ENCODE measurements at regions not wholly inside any gene's neighbourhood (a gene's known extent, or its start where the extent isn't known, plus 50 kb on each side); places are given as distances from the start of the nearest gene placed in this dataset.

DNA sequence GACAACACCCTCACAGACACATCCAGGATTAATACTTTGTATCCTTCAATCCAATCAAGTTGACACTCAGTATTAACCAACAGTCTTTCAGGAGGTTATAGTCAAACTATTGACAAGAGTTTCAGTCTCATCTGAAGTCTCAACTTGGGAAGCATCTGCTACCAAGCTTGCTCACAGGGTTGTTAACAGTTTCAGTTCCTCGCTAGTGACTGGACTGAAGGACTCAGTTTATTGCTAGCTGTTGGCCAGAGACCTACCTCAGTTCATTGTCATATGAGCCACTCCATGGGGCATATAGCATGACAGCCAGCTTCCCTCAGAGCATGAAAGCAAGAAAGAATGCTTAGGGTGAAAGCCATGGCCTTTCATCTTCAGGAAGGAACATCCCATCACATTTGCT is 228.6 kb downstream of the EPHA4 start:
- intact Hi-C loops (cut with DNase I; ENCODE audit: low total_unique reads): no loop called here

DNA sequence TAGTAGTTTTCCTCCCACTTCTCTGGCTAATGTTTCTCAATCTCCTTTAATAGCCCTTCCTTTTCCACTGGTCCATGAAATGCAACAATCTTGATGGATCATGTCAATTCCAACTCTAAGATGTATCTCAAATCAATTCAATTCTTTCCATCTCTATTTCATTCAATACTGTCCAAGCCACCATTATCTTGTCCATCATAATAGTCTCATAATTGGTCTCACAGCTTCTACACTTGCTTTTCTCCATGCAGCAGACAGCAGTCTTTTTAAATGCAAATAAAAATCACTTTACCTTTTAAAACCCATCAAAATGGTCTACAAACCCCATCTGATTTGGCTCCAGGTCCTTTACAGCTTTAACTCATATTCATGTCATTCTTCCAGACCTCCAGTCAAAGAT is 226.6 kb downstream of the EPHA4 start:
- Histone ChIP-seq H3K4me3 (no peak overlapping the region), H3K27ac (no peak overlapping the region), H3K9me3 (no peaks in the 10 kb centered on the region), H3K27me3 (no peaks in the 10 kb centered on the region), H3K36me3 (no peaks in the 10 kb centered on the region), H3K4me1 (no peaks in the 10 kb centered on the region)
- TF ChIP-seq POLR2A (IDR thresholded peaks at IDR 0.05): no peak
- TF ChIP-seq, protein P1, sequence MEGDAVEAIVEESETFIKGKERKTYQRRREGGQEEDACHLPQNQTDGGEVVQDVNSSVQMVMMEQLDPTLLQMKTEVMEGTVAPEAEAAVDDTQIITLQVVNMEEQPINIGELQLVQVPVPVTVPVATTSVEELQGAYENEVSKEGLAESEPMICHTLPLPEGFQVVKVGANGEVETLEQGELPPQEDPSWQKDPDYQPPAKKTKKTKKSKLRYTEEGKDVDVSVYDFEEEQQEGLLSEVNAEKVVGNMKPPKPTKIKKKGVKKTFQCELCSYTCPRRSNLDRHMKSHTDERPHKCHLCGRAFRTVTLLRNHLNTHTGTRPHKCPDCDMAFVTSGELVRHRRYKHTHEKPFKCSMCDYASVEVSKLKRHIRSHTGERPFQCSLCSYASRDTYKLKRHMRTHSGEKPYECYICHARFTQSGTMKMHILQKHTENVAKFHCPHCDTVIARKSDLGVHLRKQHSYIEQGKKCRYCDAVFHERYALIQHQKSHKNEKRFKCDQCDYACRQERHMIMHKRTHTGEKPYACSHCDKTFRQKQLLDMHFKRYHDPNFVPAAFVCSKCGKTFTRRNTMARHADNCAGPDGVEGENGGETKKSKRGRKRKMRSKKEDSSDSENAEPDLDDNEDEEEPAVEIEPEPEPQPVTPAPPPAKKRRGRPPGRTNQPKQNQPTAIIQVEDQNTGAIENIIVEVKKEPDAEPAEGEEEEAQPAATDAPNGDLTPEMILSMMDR (IDR thresholded peaks at IDR 0.05): no peak
- intact Hi-C loops (cut with DNase I; ENCODE audit: low total_unique reads): no loop called here
- DNase-seq: no peak

More for the DNA sequence above, 228.6 kb downstream of the EPHA4 start:
- no peak overlapping the region for H3K27ac ChIP-seq
- TF ChIP-seq POLR2A (IDR thresholded peaks at IDR 0.05): no peak
- TF ChIP-seq, protein P1 (IDR thresholded peaks at IDR 0.05): no peak
- no peak overlapping the region for H3K4me3 ChIP-seq
- H3K27me3 ChIP-seq: no peaks in the 10 kb centered on the region
- H3K9me3 ChIP-seq: no peaks in the 10 kb centered on the region
- H3K4me1 ChIP-seq: no peaks in the 10 kb centered on the region
- DNase-seq: no peak
- H3K36me3 ChIP-seq: no peaks in the 10 kb centered on the region

DNA sequence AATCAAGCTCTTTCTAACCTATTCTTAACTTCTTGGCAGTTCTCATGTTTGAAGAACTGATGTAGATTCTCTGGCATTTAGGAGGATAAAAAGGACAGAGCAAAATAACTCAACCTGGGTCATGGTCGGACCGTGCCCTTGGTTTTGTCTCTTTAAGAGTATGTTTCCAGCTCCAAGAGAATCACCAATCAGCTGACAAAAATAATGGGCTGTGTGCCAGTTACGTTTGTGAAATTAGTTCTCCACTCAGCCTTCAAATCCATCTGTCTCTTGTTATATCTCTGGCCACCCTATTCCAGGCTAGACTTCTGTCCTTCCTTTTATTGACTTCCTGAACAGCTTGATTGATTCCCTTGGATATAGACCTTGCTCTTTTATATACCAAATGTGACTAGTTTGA is 225.7 kb downstream of the EPHA4 start:
- no peak overlapping the region for H3K4me3 ChIP-seq
- intact Hi-C loops (cut with DNase I; ENCODE audit: low total_unique reads): no loop called here
- no peaks in the 10 kb centered on the region for H3K4me1 ChIP-seq
- TF ChIP-seq POLR2A (IDR thresholded peaks at IDR 0.05): no peak
- TF ChIP-seq, protein P1 (IDR thresholded peaks at IDR 0.05): no peak
- DNase-seq: no peak
- H3K27ac ChIP-seq: no peak overlapping the region
- H3K27me3 ChIP-seq: no peaks in the 10 kb centered on the region
- H3K9me3 ChIP-seq: no peaks in the 10 kb centered on the region
- H3K36me3 ChIP-seq: no peaks in the 10 kb centered on the region

DNA sequence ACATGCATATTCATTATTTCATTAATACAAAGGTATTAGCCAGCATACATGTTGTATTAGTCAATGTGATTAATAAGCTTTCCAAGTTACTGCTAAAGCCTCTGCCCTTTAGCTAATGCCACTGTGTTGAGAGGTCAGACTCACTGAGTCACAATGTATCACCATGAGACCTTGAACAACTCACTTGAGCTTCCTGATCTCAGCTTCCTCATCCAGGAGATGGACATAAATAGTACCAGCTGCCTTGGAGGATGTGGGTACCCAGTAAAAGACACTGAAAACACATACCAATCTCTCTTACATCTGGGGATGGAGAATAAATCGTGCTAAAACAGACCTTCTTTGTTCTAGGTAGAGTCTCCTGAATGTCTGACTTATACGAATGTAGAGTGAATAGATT is 224.6 kb downstream of the EPHA4 start:
- H3K27me3 ChIP-seq: no peaks in the 10 kb centered on the region
- DNase-seq: no peak
- no peaks in the 10 kb centered on the region for H3K4me1 ChIP-seq
- no peak overlapping the region for H3K27ac ChIP-seq
- H3K4me3 ChIP-seq: no peak overlapping the region
- TF ChIP-seq, protein P1 (IDR thresholded peaks at IDR 0.05): no peak
- no peak for TF ChIP-seq POLR2A (IDR thresholded peaks at IDR 0.05)
- H3K36me3 ChIP-seq: no peaks in the 10 kb centered on the region
- intact Hi-C loops (cut with DNase I; ENCODE audit: low total_unique reads): no loop called here
- H3K9me3 ChIP-seq: no peaks in the 10 kb centered on the region

DNA sequence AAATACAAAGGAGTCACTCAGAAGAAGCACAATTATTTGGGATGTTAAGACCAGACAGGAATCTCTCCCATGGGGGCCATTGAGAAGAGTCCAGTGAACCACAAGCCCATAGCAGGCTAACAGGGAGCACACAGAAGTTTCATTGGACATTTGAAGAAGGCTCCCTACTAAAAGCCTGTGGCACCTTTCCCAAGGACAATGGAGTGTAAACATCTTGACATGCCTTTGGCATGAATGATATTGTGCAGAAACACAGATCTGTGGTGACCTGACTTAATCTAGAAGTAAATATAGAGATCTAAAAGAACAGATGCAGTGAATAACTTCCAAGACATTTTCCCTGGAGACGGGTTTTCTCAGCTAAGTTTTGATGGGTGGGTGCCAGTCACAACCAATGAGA is 221.5 kb downstream of the EPHA4 start:
- H3K36me3 ChIP-seq: no peaks in the 10 kb centered on the region
- H3K4me3 ChIP-seq: no peak overlapping the region
- intact Hi-C loops (cut with DNase I; ENCODE audit: low total_unique reads): no loop called here
- no peak for DNase-seq
- H3K27me3 ChIP-seq: no peaks in the 10 kb centered on the region
- H3K9me3 ChIP-seq: no peaks in the 10 kb centered on the region
- no peak overlapping the region for H3K27ac ChIP-seq
- no peaks in the 10 kb centered on the region for H3K4me1 ChIP-seq
- TF ChIP-seq, protein P1 (IDR thresholded peaks at IDR 0.05): no peak
- TF ChIP-seq POLR2A (IDR thresholded peaks at IDR 0.05): no peak
